ENCODE measurements at regions not wholly inside any gene's neighbourhood (a gene's known extent, or its start where the extent isn't known, plus 50 kb on each side); places are given as distances from the start of the nearest gene placed in this dataset.

DNA sequence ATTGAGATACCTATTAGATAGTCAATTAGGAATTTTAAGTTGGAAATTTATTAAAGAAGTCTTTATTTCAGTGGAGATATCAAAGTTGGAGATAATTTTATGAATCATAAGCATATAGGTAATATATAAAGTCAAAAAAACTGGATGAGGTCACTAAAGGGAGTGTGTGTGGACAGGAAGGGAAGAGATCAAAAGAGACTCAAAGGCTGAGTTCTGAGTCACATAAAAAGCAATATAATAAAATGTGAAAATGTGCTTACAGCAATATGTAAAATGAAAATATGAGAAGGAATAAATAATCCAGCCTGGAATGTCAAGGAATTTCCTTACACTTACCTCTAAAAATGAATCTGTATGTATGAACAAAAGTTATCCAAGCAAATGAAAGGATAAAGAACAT, 583.3 kb upstream of the SORCS1 start:
- no peak for TF ChIP-seq EZH2 (IDR thresholded peaks at IDR 0.05; ENCODE audit: borderline replicate concordance, insufficient read depth, low read depth, low read length, poor library complexity, severe bottlenecking)
- TF ChIP-seq, protein P1, sequence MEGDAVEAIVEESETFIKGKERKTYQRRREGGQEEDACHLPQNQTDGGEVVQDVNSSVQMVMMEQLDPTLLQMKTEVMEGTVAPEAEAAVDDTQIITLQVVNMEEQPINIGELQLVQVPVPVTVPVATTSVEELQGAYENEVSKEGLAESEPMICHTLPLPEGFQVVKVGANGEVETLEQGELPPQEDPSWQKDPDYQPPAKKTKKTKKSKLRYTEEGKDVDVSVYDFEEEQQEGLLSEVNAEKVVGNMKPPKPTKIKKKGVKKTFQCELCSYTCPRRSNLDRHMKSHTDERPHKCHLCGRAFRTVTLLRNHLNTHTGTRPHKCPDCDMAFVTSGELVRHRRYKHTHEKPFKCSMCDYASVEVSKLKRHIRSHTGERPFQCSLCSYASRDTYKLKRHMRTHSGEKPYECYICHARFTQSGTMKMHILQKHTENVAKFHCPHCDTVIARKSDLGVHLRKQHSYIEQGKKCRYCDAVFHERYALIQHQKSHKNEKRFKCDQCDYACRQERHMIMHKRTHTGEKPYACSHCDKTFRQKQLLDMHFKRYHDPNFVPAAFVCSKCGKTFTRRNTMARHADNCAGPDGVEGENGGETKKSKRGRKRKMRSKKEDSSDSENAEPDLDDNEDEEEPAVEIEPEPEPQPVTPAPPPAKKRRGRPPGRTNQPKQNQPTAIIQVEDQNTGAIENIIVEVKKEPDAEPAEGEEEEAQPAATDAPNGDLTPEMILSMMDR (IDR thresholded peaks at IDR 0.05) = no peak

All from B cell (primary cell).